ENCODE measurements at regions not wholly inside any gene's neighbourhood (a gene's known extent, or its start where the extent isn't known, plus 50 kb on each side); places are given as distances from the start of the nearest gene placed in this dataset.

DNA sequence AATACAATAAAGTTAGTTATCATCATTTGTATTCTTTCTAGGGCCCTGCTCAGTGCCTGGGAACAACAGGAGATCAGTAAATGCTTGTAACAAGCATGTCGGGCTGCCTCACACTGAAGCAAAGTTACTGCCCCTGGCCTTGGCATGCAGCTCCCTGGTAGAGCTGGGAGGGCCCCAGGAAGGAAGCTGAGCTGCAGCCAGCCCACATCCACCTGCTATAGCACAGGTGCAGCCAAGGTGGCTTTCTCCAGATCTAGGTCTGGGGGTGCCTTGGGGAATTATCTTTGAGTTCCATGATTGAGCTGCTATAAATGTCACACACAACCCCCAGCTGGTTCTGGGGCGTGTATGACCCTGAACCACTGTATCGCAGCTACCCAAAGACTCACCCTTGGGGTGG, 293.4 kb upstream of the MSX2 start:
- H3K4me3 ChIP-seq (ENCODE audit: low read depth, low read length): no peak overlapping the region
- TF ChIP-seq, protein P1, sequence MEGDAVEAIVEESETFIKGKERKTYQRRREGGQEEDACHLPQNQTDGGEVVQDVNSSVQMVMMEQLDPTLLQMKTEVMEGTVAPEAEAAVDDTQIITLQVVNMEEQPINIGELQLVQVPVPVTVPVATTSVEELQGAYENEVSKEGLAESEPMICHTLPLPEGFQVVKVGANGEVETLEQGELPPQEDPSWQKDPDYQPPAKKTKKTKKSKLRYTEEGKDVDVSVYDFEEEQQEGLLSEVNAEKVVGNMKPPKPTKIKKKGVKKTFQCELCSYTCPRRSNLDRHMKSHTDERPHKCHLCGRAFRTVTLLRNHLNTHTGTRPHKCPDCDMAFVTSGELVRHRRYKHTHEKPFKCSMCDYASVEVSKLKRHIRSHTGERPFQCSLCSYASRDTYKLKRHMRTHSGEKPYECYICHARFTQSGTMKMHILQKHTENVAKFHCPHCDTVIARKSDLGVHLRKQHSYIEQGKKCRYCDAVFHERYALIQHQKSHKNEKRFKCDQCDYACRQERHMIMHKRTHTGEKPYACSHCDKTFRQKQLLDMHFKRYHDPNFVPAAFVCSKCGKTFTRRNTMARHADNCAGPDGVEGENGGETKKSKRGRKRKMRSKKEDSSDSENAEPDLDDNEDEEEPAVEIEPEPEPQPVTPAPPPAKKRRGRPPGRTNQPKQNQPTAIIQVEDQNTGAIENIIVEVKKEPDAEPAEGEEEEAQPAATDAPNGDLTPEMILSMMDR (IDR thresholded peaks at IDR 0.05; ENCODE audit: borderline replicate concordance, insufficient read depth, low read depth, low read length): no peak

DNA sequence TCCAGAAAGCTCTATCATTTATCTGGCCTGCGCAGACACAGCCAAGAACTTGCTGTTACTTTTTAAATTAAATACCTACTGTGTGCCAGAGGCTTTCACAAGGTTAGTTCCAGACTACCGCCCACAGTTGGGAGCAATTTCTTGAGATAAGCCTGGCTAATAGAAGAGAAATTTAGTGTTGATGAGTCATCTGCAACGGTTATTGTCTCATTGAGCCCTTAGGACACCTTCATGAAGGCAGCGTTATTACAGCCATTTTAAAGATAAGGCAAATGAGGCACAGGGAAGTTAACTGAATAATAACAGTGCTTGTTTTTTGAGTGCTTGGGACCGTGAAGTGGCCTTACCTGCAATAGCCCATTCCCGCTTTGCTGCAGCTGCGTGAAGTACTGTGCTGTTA, 292.9 kb upstream of the MSX2 start:
- TF ChIP-seq, protein P1 (IDR thresholded peaks at IDR 0.05; ENCODE audit: borderline replicate concordance, insufficient read depth, low read depth, low read length): no peak
- H3K4me3 ChIP-seq (ENCODE audit: low read depth, low read length): no peak overlapping the region

DNA sequence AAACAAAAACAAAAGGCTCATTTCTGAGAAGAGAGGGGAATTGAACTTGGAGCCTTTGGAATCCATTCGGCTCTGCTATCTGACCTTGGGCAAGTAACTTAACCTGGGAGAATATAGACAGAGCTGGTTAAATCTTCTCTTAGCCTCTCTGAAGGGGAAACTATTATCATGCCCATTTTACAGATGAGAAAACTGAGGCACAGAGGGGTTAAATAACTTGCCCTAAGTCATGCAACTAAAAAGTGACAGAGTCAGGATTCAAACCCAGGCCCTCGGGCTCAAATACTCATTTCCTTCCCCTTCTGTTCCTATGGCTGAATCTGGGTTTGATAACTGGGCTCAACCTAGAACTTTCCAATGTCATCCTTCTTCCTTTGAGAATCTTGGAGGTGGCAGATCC, 291.3 kb upstream of the MSX2 start:
- TF ChIP-seq, protein P1 (IDR thresholded peaks at IDR 0.05; ENCODE audit: borderline replicate concordance, insufficient read depth, low read depth, low read length): no peak
- H3K4me3 ChIP-seq (ENCODE audit: low read depth, low read length): no peak overlapping the region

DNA sequence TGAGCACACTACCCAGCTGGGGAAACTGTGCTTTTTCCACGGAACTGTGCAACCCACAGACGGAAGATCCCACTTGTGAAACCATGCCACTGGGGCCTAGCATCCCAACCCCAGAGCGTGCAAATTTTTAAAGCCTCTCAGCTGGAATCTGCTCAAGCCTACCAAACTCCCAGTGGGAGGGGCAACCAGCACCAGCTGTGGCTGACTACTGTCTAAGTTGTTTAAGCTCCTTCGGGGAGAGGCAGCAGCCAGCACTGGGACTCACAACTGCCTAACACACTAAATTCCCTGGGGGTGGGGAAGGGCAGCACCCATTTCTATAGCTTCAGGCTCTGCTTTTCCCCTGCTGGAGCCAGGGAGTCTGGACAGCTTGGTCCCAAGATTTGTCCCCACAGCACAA, 287.6 kb upstream of the MSX2 start:
- TF ChIP-seq, protein P1 (IDR thresholded peaks at IDR 0.05; ENCODE audit: borderline replicate concordance, insufficient read depth, low read depth, low read length): no peak
- no peak overlapping the region for H3K4me3 ChIP-seq (ENCODE audit: low read depth, low read length)

DNA sequence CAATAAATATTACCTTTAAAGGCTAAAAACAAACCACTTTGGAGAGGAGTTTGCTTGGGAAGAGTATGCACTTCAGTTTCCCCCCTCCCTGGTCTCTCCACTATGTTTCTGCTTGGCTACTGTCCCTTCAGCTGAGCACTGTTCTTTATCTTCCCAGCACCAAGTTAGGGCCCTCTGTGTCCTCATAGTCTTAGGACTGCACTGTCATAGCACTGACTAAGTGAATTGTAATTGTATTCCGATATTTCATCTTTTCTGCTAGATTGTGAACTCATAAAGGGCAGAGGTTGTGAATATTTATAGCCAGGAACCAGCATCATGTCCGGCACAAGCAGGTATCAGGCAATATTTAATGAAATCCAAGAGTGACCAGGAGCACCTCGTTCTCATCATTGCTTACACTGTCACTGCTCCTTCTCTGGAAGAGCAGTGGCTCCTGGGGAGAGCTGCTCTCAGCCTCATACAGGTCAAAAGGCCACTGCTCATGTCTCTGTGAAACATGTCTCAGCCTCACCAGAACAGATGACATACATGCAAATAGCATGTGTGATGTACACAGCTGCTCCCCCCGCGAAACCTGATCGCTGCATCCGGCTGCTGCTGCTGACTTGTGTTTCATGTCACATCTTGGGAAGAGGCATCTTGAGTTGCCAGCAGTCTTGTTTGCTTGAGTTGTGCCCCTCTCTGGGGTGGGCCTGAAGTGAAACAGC, 279.7 kb upstream of the MSX2 start:
- TF ChIP-seq, protein P1 (IDR thresholded peaks at IDR 0.05; ENCODE audit: borderline replicate concordance, insufficient read depth, low read depth, low read length): no peak
- no peak overlapping the region for H3K4me3 ChIP-seq (ENCODE audit: low read depth, low read length)

DNA sequence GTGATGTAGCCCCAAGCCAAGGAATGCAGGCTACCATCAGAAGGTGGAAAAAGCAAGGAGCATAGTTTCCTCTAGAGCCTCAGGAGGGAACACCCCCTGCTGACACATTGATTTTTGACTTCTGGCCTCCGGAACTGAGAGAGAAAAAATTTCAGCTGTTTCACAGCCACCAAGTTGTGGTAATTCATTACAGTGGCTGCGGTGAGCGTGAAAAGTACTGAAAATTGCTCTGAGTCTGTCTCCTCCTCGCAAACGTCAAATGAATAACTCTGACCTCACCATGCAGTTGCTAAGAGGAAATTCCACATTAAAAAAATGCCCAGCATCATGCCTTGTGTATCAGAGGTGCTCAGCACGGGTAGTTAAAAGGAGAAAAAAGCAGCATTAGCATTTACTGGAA, 277.9 kb upstream of the MSX2 start:
- TF ChIP-seq, protein P1 (IDR thresholded peaks at IDR 0.05; ENCODE audit: borderline replicate concordance, insufficient read depth, low read depth, low read length): no peak

DNA sequence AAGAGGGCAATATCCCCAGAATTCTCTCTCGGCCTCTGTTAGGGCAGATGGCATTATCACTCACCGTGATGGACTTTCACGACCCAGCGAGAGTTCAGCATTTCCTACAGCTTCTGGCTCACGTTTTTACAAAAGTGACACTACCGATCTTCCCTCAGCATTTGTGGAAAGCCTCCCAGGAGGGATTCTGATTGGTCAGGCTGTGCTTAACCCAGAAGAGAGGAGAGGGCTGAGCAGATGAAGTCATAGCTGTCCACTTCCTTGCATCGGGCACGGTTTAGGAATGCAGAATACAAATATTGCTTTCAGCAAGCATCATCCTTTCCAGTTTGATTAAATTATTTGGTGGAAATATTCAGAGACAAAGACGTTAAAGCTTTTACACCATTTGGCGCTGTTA, 277.4 kb upstream of the MSX2 start:
- H3K4me3 ChIP-seq (ENCODE audit: low read depth, low read length): no peak overlapping the region
- TF ChIP-seq, protein P1 (IDR thresholded peaks at IDR 0.05; ENCODE audit: borderline replicate concordance, insufficient read depth, low read depth, low read length): no peak

More for the DNA sequence above, 277.9 kb upstream of the MSX2 start:
- no peak overlapping the region for H3K4me3 ChIP-seq (ENCODE audit: low read depth, low read length)
